NCI-H2227 (cell line): ENCODE measurements at regions not wholly inside any gene's neighbourhood (a gene's known extent, or its start where the extent isn't known, plus 50 kb on each side); places are given as distances from the start of the nearest gene placed in this dataset.
"Not testable (repeated sequence)": the region's sequence is repeated elsewhere in the genome, so short reads cannot be mapped to it uniquely, and the experiment has no call there.

ENCODE experiments used
- DNase-seq: peaks from one replicate; lab custom pipeline; 2025; ENCODE audit not compliant: unreplicated experiment; lab: John Stamatoyannopoulos, UW

DNA sequence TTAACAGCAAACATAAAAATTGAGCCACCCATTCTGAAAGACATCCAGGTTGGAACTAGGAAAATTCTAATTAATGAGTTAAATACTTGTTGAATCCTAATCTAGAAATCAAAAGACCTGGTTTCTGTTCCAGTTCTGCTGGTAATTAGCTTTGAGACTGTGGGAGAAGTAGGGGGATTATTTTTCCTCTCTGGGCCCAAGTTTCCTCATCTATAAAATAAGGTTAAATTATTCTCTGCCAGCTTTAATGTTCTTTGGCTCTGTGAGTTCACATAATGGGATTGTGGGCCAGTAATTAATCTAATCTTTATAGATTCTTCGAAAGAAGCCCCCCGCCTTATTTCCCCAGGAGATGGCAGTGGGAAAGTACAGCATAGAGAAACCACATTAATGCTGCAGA, 104.6 kb downstream of the ENC1 start:
- DNase-seq = no peak

DNA sequence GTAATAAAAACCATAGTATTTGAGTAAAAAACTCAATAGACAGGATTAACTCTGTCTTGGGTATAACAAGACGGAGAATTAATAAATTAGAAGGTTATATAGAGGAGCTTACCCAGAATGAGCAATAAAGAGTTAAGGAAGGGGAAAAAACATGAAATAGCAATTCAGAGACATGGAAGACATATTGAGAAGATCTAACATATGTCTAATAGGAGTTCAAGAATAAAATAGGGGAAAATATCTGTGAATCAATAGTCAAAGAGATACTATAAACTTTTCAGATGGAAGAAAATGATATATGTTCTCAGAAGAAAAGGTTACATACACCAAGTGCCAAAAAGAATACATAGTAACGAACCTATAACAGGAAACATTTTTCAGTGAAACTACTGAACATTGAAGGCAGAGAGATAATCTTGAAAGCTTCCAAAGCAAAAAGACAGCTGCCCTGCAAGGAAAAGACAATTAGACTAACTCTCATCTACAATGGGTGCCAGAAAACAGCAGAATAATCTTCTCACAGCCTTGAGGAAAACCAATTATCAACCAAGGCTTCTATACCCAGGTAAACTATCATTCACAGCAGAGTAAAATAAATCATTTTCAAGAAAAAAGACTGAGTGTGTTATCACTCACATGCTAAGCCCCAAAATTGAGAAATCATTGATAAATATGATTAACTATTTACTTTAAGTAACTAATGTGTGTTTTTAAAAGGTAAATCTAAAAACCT, 106.0 kb downstream of the ENC1 start:
- no peak for DNase-seq

DNA sequence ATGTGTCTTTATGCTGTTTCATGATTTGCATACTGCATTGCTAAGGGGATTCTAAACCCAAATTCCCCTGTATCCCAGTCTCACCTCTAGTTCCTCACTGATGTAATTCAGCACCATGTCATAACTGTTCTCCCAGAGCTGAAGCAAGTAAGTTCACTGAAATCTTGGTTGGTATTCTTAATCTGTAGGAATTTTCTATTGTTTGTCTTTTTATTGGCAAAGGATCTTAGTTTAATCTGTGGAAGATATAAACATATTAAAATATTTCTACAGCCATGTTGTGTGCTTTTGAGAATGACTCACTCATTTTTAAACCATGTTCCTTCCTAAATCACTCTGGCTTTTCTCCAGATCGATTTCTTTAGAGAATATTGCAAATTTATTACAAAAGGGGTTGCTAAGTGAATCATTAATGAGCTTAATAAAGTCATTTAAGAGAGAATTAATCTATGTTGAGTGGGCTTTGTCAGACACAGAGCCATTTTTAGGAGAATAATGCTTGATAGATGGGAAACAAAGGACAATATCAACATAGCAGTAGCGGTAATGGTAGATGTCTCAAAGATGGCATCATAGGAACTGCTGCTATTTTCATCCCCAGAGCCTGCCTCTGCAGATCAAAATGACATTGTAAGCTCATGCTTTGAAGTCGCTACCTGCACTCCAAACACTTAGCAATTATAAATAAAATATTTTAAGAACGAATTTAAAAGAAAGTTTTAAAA, 110.0 kb downstream of the ENC1 start:
- DNase-seq = no peak

DNA sequence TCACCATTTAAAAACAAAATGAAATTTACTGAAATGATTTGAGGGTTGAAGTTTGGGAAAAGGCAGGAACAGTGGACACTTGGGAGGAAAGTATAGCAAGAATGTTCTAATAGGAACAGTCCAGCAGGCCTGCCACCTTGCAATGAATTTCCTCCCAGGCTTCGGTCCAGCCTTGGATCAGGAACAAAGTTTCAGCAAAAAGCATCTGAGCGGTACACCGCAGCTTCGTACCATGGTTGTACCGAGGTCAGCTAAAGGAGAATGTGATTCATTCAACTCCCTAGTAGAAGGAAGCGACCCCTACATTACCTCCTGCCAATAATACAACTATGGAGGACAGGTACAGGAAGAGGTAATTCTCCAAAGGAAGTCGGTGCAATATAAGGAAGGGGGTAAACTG, 111.4 kb downstream of the ENC1 start:
- DNase-seq = no peak

DNA sequence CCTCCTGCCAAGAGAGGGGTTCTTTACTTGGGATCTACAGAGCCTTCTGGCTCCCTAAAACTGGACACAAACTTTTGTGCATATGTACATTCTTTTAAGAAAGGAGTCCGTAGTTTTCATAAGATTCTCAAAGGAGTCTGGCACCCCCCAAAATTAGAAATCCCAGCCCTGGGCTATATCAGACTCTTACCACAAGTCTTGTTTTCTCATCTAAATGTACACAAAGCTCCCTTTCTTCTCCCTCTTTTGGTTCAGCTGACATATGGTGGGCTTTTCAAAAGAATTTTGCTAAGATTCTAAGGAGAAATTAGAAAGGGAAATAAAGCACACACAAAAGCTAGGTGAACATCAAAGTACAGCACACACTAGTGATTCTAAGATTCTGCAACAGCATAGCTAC, 114.4 kb downstream of the ENC1 start:
- DNase-seq = no peak

DNA sequence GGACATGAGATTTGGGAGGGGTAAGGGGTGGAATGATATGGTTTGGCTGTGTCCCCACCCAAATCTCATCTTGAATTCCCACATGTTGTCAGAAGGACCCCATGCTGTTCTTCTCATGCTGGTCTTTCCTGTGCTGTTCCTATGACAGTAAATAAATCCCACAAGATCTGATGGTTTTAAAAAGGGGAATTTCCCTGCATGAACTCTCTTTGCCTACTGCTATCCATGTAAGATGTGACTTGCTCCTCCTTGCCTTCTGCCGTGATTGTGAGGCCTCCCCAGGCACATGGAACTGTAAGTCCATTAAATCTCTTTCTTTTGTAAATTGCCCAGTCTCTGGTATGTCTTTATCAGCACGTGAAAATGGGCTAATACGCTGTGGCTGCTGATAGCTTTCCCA, 115.8 kb downstream of the ENC1 start:
- not testable (repeated sequence) for DNase-seq

DNA sequence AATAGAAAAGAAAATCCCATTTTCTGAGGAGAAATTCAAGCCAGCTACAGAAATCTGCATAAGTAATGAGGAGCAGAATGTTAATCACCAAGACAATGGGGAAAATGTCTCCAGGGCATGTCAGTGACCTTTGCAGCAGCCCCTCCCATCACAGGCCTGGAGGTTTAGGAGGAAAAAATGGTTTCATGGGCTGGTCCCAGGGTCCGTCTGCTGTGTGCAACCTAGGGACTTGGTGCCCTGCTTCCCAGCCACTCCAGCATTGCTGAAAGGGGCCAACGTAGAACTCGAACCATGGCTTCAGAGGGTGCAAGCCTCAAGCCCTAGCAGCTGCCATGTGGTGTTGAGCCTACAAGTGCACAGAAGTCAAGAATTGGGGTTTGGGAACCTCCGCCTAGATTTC, 116.8 kb downstream of the ENC1 start:
- not testable (repeated sequence) for DNase-seq

DNA sequence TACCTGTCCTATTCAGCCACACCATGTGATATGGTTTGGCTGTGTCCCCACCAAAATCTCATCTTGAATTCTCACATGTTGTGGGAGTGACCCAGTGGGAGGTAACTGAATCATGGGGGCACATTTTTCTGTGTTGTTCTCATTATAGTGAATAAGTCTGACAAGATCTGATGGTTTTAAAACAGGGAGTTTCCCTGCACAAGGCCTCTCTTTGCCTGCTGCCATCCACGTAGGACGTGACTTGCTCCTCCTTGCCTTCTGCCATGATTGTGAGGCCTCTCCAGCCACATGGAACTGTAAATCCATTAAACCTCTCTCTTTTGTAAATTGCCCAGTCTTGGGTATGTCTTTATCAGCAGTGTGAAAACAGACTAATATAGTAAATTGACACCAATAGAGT, 117.7 kb downstream of the ENC1 start:
- DNase-seq = not testable (repeated sequence)

DNA sequence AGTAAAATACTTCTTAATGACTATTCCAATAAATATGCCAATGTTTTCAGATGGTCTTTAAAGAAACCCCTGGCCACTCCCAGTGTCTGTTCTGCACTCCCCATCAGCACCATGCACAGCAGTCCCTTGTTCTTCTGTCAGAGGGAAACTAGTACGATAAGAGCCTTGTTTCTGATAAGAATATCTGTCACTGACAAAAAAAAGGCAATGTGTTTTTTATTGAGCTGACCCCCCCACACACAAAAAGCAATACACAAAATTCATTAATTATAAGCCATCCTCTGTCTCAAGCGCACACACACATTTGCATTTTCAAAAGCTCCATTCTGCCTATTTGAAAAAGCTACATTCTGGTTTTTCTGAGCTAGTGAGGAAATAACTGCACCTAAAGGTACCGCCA, 119.1 kb downstream of the ENC1 start:
- no peak for DNase-seq

DNA sequence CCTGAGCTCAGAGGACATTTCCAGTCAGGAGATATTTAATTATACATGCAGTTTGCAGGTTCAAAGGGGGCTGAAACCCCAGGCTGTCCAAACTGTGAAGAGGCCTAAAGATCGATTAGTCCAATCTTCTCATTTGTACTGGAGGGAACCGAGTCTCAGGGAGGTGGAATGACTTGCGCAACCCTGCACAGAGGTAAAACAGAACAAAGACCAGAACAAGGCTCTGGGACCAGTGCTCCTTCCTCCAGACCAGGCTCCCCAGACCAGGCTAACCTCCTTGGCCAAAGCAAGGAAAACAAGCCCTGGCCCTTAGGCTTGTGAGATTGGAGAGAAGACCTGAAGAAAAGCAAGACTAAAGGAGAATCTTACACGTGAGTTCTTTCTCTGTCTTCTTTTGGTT, 120.8 kb downstream of the ENC1 start:
- no peak for DNase-seq

DNA sequence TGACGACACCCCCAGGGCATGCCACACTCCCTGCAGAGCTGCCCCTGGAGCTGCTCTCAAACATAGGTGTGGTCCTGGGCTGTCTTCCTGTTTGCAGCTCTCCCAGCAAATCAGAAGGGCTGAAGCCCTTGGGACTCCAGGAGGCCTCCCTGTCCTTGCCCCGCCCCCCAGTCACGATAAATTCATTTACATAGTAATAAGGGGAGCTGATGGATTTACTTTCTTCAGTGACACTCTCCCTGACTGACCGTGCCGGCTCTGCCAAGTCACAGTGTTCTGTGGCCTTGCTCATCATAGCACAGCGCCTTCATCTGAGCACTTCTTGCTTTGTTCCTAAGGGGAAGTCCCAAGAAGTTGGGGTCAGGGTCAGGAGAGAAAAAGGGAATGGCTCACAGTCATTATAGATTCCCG, 121.4 kb downstream of the ENC1 start:
- no peak for DNase-seq

DNA sequence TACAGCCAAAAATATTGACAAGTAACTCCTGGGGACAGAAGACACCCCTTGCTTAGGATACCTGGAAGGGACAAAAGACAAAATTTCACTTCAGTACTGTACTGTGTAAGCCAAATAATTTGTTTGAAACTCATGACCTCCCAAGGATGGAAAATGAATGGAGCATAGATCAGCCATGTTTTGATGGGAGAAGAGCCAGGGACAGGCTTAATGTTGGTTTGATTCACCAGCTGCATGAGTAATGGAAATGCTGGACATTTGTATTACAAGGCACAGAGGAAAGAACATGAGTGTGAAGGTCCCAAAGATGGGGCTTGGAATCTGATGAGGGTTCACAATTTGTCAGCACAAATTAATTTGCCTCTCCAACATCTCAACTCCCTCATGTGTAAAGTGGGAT, 122.8 kb downstream of the ENC1 start:
- no peak for DNase-seq

DNA sequence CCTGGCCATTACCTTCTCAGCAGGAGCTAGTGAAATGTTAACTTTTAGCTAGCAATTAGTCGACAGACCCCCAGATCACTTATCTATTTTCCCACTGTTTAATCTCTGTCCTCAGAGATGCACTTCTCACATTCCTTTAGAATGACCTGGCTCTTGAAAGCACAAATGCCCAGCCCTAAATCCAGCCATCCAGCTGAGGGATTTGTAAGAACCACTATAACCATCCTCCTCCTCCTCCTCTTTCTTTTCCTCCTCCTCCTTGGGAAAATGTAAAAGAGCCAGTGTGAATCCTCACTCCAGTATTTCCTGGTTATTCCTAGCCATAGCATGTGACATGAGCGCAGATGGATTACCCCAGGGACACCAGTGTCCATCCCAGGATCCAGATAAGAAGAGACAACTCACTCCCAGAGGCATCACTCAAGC, 124.3 kb downstream of the ENC1 start:
- peak; percentile 6 for DNase-seq

DNA sequence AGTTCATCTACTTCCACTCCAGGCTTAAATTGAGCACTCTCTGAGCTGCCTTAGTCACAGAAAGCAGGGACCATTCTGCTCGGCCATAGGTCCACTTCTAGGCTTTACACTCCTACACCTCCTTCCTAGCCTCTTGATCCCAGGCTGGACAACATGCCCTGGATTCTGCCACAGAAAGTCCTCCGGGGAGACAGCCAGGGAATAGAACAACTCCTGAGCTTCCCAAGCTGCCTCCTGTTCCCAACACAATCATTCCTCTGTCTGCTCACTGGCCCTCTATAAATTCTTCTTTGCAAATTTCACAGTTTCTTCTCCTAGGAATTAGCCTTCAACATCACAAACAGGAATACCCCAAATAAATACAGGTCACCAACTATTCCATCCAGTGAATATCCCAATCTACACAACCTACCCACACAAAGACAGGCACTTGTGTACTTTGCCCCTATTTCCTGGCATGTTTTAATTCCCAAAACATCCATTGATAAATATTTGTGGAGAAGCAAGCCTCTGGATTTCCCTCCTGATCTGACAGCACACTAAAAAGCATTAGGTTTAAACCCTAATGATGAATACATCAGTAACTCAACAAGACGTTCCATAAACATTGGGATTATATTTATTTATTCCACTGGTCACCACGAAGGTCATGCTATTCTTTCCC, 125.5 kb downstream of the ENC1 start:
- DNase-seq = no peak

DNA sequence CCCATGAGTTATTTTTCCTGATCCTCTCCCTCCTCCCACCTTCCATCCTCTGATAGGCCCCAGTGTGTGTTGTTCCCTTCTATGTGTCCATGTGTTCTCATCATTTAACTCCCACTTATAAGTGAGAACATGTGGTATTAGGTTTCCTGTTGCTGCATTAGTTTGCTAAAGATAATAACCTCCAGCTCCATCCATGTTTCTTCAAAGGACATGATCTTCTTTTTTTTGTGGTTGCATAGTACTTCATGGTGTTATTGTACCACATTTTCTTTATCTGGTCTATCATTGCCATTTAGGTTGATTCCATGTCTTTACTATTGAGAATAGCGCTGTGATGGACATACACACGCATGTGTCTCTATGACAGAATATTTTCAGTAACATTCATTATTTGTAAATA, 128.8 kb downstream of the ENC1 start:
- DNase-seq = not testable (repeated sequence)

DNA sequence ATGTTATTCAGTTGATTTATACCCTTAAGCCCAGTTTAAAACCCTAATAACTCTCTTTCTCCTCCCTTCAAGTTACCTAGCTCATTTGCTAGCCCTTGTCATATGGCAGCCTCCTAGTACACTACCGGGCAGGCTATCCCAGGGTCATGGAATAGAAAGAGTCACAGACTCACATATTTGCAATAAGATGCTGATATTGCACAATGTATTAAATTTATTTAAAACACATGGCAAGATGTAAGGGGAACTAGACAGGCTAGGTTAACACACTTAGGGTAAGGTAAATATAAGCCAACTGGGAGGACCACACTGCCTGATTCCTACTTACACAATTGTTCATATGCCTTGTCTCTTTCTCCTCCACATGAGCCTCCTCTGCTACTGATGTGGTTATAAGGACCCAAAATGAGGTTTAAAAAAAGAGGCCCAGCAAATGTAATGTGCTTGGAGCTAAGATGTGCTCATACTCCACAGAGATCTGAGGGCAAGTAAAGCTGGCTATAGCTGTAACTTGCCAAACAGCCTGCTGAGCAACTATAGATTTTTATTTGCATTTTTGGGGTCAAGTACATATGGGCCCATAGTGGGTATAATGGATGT, 130.0 kb downstream of the ENC1 start:
- DNase-seq = no peak

DNA sequence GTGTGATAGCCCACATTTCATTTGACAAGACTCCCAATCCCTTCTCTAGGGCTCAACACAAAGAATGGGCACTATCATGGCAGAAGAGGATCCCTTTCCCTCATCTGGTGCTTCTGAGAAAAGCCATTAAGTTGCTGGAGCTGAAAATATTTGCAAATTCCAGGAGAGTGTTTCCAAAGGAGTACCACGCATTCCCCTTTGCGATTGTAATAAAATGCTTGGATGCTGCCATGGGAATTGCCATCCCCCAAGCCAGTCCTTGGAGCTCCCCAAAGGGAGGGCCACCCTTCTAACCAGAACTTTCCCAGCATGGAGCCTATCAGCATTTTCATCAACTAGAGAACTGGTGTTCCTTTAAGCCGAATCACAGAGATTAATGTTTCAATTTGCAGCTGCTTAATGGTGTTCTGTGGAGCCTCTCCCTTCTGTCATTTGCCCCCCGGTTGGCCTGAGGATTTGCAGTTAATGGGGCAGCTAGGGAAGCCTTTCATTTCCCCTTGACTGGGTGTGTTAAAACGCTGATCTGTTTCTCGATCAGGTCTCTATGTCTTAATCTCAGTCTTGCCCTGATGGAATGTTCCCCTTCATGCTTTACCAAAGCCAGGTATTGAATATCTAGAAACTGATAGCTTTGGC, 133.0 kb downstream of the ENC1 start:
- no peak for DNase-seq

DNA sequence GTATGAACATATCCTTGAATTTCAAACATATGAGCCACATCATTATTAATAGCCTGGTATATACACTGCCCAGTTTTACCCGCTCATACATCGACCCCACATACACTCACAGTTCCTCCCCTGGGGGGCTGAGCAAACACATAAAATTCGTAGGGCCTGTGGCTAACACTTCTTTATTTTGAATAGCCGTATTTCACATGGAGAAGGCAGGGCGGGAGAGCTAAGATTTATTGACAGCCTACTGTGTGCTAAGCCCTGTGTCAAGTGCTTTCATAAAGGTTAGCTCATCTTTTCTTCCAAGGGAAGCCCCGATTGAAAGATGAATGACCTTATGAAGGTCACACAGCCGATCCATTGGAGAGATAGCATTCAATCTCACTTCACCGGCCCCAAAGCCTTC, 134.4 kb downstream of the ENC1 start:
- no peak for DNase-seq

DNA sequence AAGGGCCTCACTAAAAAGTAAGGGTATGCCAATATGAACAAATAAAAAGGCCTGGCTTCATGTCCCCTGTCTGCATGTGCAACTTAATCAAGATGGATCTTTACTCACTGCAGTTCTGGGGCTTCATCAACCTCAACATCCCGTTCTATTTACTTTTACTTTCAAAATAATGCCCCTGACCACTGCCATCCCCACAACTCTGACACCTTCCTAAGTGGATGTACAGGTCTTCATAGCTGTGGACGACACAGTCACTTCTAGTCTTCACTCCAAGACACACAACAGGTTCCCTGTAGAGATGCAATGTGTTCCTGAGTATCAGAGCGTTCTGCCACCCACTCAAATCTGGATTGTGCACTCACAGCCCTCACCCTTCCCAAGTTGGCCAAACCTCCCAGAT, 136.1 kb downstream of the ENC1 start:
- DNase-seq = no peak

DNA sequence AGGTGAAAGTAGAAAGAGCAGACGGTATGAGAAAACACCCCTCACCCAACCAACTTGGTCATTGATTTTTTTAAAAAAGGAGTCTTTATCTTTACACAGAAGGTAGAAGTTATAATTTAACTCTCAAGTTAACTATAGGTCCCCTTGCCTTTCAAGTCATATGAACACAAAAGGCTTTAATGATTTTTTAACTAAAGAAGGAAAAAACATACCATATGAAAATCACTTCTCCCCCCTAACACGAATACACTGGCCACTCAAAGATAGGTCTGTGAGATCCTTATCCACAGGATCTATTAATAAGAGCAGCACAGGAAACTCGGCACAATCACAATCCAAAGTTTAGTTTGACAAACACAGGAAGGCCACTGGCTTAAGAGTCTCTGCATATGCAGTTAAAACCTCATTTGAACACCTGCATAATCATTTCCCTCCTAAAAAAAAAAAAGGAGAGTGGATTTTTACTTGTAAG, 138.0 kb downstream of the ENC1 start:
- peak; percentile 26 for DNase-seq
